GM21786 (cell line): ENCODE measurements at regions not wholly inside any gene's neighbourhood (a gene's known extent, or its start where the extent isn't known, plus 50 kb on each side); places are given as distances from the start of the nearest gene placed in this dataset.
"Not testable (repeated sequence)": the region's sequence is repeated elsewhere in the genome, so short reads cannot be mapped to it uniquely, and the experiment has no call there.

Experiments used
- ATAC-seq: cut with Tn5 transposase; IDR thresholded peaks from one replicate; pipeline ENCODE4 v1.9.1; 2021; ENCODE audit not compliant: unreplicated experiment

DNA sequence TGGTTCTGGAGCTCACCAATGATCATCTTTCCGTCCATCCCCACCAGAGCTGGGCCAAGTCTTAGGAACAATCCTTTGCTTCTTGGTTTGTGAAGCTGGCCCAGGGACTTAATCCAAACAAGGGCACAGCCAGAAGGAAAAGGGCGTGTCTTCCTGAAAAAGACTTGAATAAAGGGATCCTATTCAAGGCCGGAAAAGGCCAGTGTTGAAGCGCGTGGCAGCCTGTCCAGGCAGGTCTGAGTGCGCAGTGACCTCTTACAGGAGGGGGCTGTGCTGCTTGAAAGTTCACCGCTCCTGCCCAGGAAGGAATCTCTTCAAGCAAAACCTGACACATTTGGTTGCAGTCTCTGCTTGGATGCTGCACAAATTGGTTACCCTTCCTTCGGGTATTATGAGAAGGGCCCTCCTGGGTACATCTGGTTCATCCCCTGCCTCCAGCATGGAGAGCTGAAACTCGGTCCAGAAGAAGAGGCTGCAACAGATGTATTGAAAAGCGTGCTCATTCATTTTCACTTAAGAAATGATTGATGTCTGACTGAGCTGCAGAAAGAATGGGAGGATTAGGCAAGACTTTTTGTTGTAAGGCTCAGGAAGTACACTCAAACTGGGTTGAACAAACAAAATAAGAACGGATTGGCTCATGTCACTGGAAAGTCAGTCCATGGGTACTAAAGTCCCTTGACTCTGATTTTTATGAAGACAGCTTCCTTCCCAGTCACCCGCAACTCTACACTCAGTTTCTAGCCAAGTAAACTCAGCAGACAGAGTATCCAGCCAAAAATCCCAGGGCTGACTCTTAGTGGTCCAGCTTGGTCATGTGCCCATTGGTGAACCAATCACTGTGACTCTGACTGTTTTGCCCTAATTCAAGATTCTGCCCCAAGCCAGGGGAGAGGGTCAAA lies 136.3 kb downstream of the TFAP2C start:
- ATAC-seq, result no peak

- ATAC-seq, result no peak
Measured at GRCh38 chr20:56766528-56766927, 137.4 kb downstream of the TFAP2C start.

GRCh38 chr20:56769921-56770600 lies 141.0 kb downstream of the TFAP2C start:
- ATAC-seq, result no peak

GRCh38 chr20:56773749-56774148 lies 144.6 kb downstream of the TFAP2C start:
- ATAC-seq, result no peak

- ATAC-seq, result no peak
Measured at GRCh38 chr20:56774873-56775272, 145.8 kb downstream of the TFAP2C start.

GRCh38 chr20:56776345-56776744 lies 147.2 kb downstream of the TFAP2C start:
- ATAC-seq, result no peak

DNA sequence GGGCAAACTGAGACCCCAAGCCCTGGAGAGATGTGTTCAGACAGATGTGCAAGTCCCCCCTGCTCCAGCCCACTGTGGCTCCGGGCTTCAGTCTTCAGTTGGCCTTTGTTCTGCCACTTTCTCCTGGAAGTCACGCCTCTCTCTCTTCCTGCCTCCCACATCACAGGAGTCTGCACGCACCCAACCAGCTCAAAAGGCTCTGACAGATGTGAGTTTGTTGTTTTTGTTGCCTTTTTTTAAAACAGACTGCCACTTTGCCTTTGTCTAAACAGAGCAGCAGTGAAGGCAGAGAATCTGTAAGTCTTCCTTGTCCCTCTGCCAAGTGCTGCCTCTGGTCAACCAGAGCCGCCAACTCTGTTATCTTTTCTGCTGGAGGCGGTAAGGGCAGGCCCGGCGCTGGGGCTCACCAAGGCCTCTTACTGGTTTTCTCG lies 149.7 kb downstream of the TFAP2C start:
- no peak for ATAC-seq

DNA sequence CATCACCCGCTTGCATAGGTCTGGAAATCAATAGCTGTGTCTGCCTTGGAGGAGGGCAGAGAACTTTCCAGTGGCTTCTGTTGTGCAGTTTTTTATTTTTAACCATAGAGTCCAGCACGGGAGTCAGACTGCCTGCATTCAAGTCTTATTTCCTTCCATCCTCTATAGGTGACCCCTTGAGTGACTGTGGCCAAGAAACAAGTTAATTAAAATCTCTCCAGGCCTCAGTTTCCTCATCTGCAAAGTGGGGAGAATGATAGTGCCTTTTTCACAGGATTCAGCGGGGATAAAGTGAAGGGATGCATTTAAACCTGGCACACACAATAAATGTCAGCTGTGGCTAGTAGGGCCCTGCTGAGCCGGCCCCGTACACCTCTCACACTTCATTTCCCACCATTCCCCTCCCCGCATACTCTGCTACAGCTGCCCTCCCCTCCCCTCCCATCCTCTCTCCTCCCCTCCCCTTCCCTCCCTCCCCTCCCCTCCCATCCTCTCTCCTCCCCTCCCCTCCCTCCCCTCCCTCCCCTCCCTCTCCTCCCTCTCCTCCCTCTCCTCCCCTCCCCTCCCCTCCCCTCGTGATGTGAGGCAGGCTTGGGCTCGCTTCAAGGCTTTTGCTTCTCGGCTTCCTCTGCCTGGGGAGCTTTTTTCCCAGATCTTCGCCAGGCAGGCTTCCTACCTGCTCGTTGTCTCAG lies 150.5 kb downstream of the TFAP2C start:
- ATAC-seq, result no peak

- no peak for ATAC-seq
Measured at GRCh38 chr20:56780266-56780665, 151.2 kb downstream of the TFAP2C start.

GRCh38 chr20:56781108-56781739 lies 152.1 kb downstream of the TFAP2C start:
- ATAC-seq, result no peak

DNA sequence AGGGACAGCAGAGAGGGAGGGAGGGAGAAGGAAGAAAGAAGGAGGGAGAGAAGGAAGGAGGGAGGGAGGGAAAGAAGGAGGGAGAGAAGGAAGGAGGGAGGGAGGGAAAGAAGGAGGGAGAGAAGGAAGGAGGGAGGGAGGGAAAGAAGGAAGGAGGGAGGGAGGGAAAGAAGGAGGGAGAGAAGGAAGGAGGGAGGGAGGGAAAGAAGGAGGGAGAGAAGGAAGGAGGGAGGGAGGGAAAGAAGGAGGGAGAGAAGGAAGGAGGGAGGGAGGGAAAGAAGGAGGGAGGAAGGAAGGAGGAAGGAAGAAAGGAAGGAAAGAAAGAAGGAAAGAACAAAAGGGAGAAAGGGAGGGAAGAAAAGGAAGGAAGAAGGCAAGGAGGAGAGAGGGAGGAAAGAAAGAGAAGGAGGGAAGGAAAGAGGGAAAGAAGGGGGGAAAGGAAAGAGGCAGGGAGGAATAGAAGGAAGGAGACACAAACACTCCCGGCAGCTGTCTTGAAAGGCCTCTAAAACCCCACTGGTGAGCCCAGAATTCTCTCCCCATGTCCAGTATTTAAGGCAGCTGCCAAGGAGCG lies 153.0 kb downstream of the TFAP2C start:
- not testable (repeated sequence) for ATAC-seq

GRCh38 chr20:56782814-56783213 lies 153.7 kb downstream of the TFAP2C start:
- not testable (repeated sequence) for ATAC-seq

GRCh38 chr20:56783826-56784225 lies 154.7 kb downstream of the TFAP2C start:
- ATAC-seq, result no peak

- ATAC-seq, result no peak
Measured at GRCh38 chr20:56786503-56786902, 157.4 kb downstream of the TFAP2C start.

- no peak for ATAC-seq
Measured at GRCh38 chr20:56788041-56788670, 159.1 kb downstream of the TFAP2C start.

DNA sequence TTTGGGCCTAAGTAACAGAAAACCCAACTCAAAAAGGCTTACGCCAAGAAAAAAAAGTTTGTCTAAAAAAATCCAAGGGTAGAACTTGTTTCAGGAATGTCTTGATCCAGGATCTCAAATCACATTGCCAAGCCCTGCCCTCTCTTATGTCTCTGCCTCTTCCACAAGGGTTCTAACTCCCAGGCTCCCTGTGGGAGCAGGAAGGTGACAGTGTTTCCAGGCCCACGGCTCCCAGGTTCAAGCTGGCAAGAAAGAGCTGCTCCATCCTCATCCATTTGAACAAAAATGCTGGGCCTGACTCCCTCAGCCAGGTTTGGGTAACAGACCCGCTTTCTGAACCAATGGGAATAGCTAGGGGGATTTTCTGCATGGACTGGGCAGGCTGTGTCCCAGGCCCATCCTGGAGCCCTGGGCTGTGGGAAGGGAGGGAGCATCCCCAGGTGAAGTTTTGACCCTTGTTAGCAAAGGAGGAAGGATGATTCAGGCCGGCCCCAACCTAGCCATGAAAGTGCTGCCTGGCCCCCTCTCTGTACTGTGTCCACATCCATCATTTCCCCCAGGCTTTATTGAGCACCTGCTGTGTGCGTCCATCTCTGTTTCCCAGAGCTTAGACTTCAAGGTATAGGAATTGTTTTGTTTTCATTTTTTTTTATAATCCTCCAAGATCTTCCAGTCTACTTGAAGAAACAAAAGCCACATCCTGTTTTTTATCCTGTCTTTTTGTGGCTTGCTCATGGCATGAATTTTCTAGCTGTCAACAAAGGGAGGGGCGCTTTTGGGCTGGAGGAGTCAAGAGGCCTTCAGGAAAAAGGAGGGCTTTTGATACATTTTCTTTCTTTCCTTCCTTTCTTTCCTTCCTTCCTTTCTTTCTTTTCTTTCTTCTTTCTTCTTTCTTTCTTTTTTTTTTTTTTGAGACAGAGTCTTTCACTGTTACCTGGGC lies 159.8 kb downstream of the TFAP2C start:
- ATAC-seq, result no peak

GRCh38 chr20:56793916-56794315 lies 164.8 kb downstream of the TFAP2C start:
- ATAC-seq, result no peak

DNA sequence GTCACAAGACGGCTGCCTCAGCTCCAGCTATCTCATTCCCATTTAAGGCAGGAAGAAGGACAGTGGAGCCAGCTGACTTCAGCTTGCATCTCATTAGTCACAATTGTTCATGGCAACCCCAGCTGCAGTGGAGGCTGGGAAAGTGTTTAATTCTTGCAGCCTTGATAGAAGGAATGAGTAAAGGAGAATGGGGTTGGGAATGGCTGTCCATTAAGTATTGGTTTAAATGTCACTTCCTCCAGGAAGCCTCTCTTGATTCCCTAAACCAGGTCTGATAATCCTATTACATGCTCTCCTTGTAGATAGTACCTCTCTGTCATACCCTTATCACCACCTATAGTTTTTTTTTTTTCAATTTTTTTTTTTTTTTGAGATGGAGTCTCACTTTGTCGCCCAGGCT lies 166.4 kb downstream of the TFAP2C start:
- ATAC-seq, result no peak

- no peak for ATAC-seq
Measured at GRCh38 chr20:56796345-56796744, 167.2 kb downstream of the TFAP2C start.
